ENCODE measurements at regions not wholly inside any gene's neighbourhood (a gene's known extent, or its start where the extent isn't known, plus 50 kb on each side); places are given as distances from the start of the nearest gene placed in this dataset.

DNA sequence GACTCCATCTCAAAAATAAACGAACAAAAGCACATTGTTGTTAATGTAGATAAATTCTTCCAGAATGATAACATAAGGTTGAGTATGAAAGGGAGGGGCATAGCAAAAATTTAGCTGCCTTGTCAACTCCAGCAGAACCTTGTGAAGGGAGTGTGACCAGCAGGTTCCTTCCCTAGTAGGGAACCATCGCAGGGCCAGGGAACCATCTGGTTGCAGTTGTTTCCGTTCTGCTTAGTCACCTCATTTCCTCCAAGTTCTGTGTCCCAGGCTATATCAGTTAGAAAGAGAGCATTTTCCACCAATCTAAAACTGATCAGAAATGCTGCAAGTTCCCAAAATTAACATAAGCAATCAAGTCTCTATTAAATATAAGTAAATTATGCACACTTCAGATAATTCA, 126.7 kb upstream of the BLID start:
- TF ChIP-seq, protein P1, sequence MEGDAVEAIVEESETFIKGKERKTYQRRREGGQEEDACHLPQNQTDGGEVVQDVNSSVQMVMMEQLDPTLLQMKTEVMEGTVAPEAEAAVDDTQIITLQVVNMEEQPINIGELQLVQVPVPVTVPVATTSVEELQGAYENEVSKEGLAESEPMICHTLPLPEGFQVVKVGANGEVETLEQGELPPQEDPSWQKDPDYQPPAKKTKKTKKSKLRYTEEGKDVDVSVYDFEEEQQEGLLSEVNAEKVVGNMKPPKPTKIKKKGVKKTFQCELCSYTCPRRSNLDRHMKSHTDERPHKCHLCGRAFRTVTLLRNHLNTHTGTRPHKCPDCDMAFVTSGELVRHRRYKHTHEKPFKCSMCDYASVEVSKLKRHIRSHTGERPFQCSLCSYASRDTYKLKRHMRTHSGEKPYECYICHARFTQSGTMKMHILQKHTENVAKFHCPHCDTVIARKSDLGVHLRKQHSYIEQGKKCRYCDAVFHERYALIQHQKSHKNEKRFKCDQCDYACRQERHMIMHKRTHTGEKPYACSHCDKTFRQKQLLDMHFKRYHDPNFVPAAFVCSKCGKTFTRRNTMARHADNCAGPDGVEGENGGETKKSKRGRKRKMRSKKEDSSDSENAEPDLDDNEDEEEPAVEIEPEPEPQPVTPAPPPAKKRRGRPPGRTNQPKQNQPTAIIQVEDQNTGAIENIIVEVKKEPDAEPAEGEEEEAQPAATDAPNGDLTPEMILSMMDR (IDR thresholded peaks at IDR 0.05; ENCODE audit: borderline replicate concordance, insufficient read depth, low read depth, low read length): no peak
- no peak overlapping the region for H3K4me3 ChIP-seq (ENCODE audit: low read depth, low read length)

DNA sequence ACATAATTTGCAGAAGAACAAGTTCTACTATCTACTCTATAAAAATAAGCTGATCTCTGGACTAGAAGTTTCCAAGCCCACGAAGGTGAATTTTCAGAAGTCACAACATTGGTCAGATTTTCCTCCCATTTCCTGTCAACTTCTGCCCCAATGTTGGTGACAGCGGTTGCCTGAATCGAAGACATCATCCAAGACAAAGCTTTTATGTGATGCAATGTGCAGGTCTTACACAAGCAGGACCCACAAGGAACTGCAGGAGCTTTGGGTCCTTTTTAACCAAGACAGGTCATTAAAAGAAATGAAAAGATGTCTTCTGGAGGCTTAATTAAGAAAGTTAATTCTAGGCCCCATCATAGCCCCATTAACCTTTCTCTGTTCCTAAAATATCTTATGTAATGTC, 125.6 kb upstream of the BLID start:
- TF ChIP-seq, protein P1 (IDR thresholded peaks at IDR 0.05; ENCODE audit: borderline replicate concordance, insufficient read depth, low read depth, low read length): no peak
- no peak overlapping the region for H3K4me3 ChIP-seq (ENCODE audit: low read depth, low read length)

DNA sequence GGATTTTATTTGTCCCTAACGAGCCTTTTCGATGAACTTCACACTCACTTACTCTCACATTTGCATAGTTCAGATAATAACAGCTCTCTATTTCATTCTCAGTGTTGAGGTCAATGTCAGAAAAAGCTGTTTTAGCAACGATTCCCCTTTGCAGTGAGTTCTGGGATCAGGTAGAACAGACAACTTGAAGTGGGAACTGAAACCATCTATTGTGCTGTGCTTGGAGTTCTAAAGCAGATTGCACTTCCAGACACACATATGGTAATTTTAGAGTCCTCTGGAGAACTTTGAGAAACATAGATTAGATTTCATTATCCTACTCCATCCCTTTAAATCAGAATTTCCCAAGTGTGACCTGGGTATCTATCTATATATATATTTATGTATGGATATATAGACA, 124.6 kb upstream of the BLID start:
- TF ChIP-seq, protein P1 (IDR thresholded peaks at IDR 0.05; ENCODE audit: borderline replicate concordance, insufficient read depth, low read depth, low read length): no peak
- H3K4me3 ChIP-seq (ENCODE audit: low read depth, low read length): no peak overlapping the region

DNA sequence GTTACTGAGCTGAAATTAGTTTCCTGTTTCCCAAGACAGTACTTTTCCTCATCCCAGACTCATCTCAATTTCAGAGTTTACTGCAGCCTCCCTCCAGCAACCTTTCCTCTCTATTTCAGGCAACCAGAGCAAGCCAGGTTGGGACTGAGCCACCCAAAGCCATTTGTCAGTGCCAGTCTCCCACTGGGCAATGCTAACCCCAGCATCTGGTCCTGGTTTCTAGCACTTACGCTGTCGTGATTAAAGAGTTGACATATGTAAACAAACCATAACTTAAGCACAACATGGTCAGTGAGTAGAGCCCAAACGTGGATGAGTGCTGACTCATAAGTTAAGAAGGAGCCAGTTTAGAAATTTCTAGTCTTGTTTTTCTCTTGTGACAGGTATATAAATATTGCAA, 119.6 kb upstream of the BLID start:
- H3K4me3 ChIP-seq (ENCODE audit: low read depth, low read length): no peak overlapping the region
- TF ChIP-seq, protein P1 (IDR thresholded peaks at IDR 0.05; ENCODE audit: borderline replicate concordance, insufficient read depth, low read depth, low read length): no peak

DNA sequence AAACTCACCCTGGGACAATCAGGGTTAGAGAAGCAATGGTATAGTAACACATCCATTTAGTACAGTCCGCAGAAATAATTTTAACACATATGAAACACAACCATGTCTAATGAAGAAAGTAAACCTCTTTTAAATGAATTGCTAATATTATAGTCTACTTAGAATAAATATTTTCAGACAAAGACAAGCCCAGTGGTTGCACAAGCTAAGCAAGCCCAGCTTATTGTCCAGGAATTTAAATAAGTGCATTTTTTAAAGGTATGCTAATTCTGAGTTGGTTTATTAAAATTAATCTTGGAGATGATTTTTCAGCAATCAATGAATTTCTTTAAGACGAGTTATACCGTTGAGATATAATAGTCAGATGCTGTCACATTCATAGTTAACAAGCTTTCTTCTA, 118.8 kb upstream of the BLID start:
- TF ChIP-seq, protein P1 (IDR thresholded peaks at IDR 0.05; ENCODE audit: borderline replicate concordance, insufficient read depth, low read depth, low read length): no peak
- no peak overlapping the region for H3K4me3 ChIP-seq (ENCODE audit: low read depth, low read length)

DNA sequence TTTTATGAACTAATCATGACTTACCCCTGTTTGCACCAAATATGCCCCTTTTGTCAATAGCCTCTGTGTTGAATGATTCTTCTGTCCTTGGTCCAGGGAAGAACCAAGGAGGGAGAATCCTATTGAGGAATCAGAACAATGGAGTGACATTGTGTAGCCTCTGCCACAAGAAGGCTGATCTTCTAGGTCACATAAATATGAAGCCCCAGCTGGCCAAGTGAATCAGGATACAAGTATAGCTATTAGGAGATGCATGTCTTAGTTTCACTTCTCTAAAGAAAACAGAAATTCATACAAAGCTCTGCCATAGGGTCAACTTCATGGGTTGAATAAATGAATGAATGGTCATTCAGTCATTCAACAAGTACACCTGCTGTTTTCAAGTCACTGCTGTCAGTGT, 118.2 kb upstream of the BLID start:
- TF ChIP-seq, protein P1 (IDR thresholded peaks at IDR 0.05; ENCODE audit: borderline replicate concordance, insufficient read depth, low read depth, low read length): no peak

DNA sequence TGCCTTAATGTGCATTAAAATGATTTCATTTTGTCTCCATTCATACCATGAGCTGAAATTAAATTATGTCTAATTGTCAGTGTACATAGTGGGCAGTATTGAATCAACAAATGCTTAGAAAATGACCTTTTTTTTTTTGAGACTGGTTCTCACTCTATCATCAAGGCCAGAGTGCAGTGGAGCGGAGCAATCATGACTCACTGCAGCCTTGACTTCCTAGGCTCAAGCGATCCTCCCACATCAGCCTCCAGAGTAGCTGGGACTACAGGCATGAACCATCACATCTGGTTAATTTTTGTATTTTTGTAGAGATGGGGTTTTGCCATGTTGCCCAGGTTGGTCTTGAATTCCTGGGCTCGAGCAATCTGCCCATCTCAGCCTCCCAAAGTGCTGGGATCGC, 117.0 kb upstream of the BLID start:
- H3K4me3 ChIP-seq (ENCODE audit: low read depth, low read length): no peak overlapping the region
- TF ChIP-seq, protein P1 (IDR thresholded peaks at IDR 0.05; ENCODE audit: borderline replicate concordance, insufficient read depth, low read depth, low read length): no peak

More for the DNA sequence above, 118.2 kb upstream of the BLID start:
- no peak overlapping the region for H3K4me3 ChIP-seq (ENCODE audit: low read depth, low read length)
